ENCODE measurements at regions not wholly inside any gene's neighbourhood (a gene's known extent, or its start where the extent isn't known, plus 50 kb on each side); places are given as distances from the start of the nearest gene placed in this dataset.

GRCh38 chr13:99663908-99664307 is 162.6 kb downstream of the TM9SF2 start:
- no peaks in the 10 kb centered on the region for H3K9me3 ChIP-seq (replicated peaks in 1 of 2; ENCODE audit: control insufficient read depth in 1 of 2, insufficient read depth in 1 of 2, low read length in 2 of 2)
- no peaks in the 10 kb centered on the region for H3K9me3 Mint-ChIP-seq
- no peak for DNase-seq
- no peaks in the 10 kb centered on the region for H3K36me3 Mint-ChIP-seq
- H3K9ac ChIP-seq (ENCODE audit: insufficient read depth, low read length, poor library complexity, severe bottlenecking): no peak overlapping the region
- WGBS (ENCODE audit: insufficient coverage): 100% methylated on average over 1 of the region's 2 CpGs
- no peaks in the 10 kb centered on the region for H3K36me3 ChIP-seq (replicated peaks in 1 of 2; ENCODE audit: control insufficient read depth in 1 of 2, insufficient read depth in 2 of 2, low read length in 2 of 2)
- H3K4me3 Mint-ChIP-seq: no peak overlapping the region
- H3K27me3 Mint-ChIP-seq (ENCODE audit: low read depth in 3 of 3): peaks cover 26 to 34% (median 32%) of the 10 kb centered on the region in 3 donors
- H3K4me3 ChIP-seq (replicated peaks in 1 of 3; ENCODE audit: low read depth in 2 of 3, low read length in 3 of 3): no peak overlapping the region
- H3K79me2 ChIP-seq (ENCODE audit: insufficient read depth, low read length): no peaks in the 10 kb centered on the region
- no peak overlapping the region for H3K4me2 ChIP-seq (replicated peaks; ENCODE audit: extremely low read depth, low read length, poor library complexity, severe bottlenecking)
- H3K4me1 Mint-ChIP-seq: no peaks in the 10 kb centered on the region
- no peak for TF ChIP-seq CTCF (IDR thresholded peaks at IDR 0.05)
- peaks cover 15 to 31% of the 10 kb centered on the region in 2 donors for H3K27me3 ChIP-seq (ENCODE audit: control insufficient read depth in 2 of 2, insufficient read depth in 2 of 2, low read length in 2 of 2)
- H3K4me1 ChIP-seq (ENCODE audit: control insufficient read depth in 1 of 2, insufficient read depth in 2 of 2, low read length in 2 of 2): no peaks in the 10 kb centered on the region
- H3K27ac Mint-ChIP-seq: no peak overlapping the region
- intact Hi-C loops (cut with micrococcal nuclease): no loop called here
- H4K20me1 ChIP-seq (ENCODE audit: insufficient read depth, low read length): no peaks in the 10 kb centered on the region
- H3K27ac ChIP-seq (ENCODE audit: low read depth in 1 of 2, low read length in 2 of 2): no peak overlapping the region
- no peak overlapping the region for H2AFZ ChIP-seq (ENCODE audit: insufficient read depth, low read depth, low read length, poor library complexity, severe bottlenecking)

- Histone ChIP-seq H3K9ac (ENCODE audit: insufficient read depth, low read length, poor library complexity, severe bottlenecking) (no peak overlapping the region), H3K9me3 (replicated peaks in 1 of 2; ENCODE audit: control insufficient read depth in 1 of 2, insufficient read depth in 1 of 2, low read length in 2 of 2) (no peaks in the 10 kb centered on the region), H3K4me2 (replicated peaks; ENCODE audit: extremely low read depth, low read length, poor library complexity, severe bottlenecking) (no peak overlapping the region), H3K27me3 (ENCODE audit: control insufficient read depth in 2 of 2, insufficient read depth in 2 of 2, low read length in 2 of 2) (peaks cover 19 to 38% of the 10 kb centered on the region in 2 donors), H3K79me2 (ENCODE audit: insufficient read depth, low read length) (no peaks in the 10 kb centered on the region), H3K27ac (ENCODE audit: low read depth in 1 of 2, low read length in 2 of 2) (no peak overlapping the region), H2AFZ (ENCODE audit: insufficient read depth, low read depth, low read length, poor library complexity, severe bottlenecking) (no peak overlapping the region), H3K36me3 (replicated peaks in 1 of 2; ENCODE audit: control insufficient read depth in 1 of 2, insufficient read depth in 2 of 2, low read length in 2 of 2) (no peaks in the 10 kb centered on the region), H4K20me1 (ENCODE audit: insufficient read depth, low read length) (no peaks in the 10 kb centered on the region), H3K4me3 (replicated peaks in 1 of 3; ENCODE audit: low read depth in 2 of 3, low read length in 3 of 3) (no peak overlapping the region), H3K4me1 (ENCODE audit: control insufficient read depth in 1 of 2, insufficient read depth in 2 of 2, low read length in 2 of 2) (peaks cover under 1 to 4% of the 10 kb centered on the region in 2 donors)
- H3K9me3 Mint-ChIP-seq: no peaks in the 10 kb centered on the region
- H3K27ac Mint-ChIP-seq: no peak overlapping the region
- peaks cover 30 to 37% (median 36%) of the 10 kb centered on the region in 3 donors for H3K27me3 Mint-ChIP-seq (ENCODE audit: low read depth in 3 of 3)
- intact Hi-C loops (cut with micrococcal nuclease): no loop called here
- peak overlapping the region in 1 of 2 donors; percentile 27 for H3K4me3 Mint-ChIP-seq
- WGBS (ENCODE audit: insufficient coverage): 97% methylated on average over 7 of the region's 10 CpGs
- no peak for TF ChIP-seq CTCF (IDR thresholded peaks at IDR 0.05)
- H3K4me1 Mint-ChIP-seq: peaks cover 4% of the 10 kb centered on the region
- H3K36me3 Mint-ChIP-seq: no peaks in the 10 kb centered on the region
- DNase-seq: no peak
Observed at GRCh38 chr13:99663185-99663825, 162.0 kb downstream of the TM9SF2 start.
